PC-9 (cell line): ENCODE measurements at regions not wholly inside any gene's neighbourhood (a gene's known extent, or its start where the extent isn't known, plus 50 kb on each side); places are given as distances from the start of the nearest gene placed in this dataset.

Source experiments
- BruUV-seq: library from RNA; stranded (reverse); fragments of 400-500 nt; replicated peaks from 2 replicates; lab custom pipeline; 2021; lab: Mats Ljungman, UMichigan
- CTCF ChIA-PET: fragments of 300-600 bp; sonication (Branson Sonifier 250); formaldehyde crosslinking; loops from one replicate; lab custom pipeline; 2022; ENCODE audit warnings: antibody characterized with exemption; lab: Charles Lee
- POLR2A ChIA-PET: fragments of 300-600 bp; sonication (Branson Sonifier 250); formaldehyde crosslinking; loops from one replicate; lab custom pipeline; 2022; ENCODE audit warnings: antibody characterized with exemption; ENCODE audit not compliant: unreplicated experiment; lab: Charles Lee
- DNase-seq, 2 experiments: peaks; one replicate each; pipeline versions ENCODE4 v3.0.0 to v3.0.0-alpha.2; 2015 to 2022; ENCODE audit warnings: mixed read lengths in 1 of 2
- H2AFZ ChIP-seq: fragments of 200-600 bp; sonication (generic); 2 replicates; pipeline ENCODE4 v1.8.1; 2017; ENCODE audit warnings: antibody characterized with exemption
- H3F3A ChIP-seq: fragments of 200-600 bp; sonication (generic); 2 replicates; pipeline ENCODE4 v1.8.1; 2017; ENCODE audit warnings: antibody characterized with exemption, mild to moderate bottlenecking, low read depth; ENCODE audit not compliant: insufficient read depth
- H3K27ac ChIP-seq: fragments of 200-600 bp; sonication (generic); 2 replicates; pipeline ENCODE4 v1.6.1; 2016; ENCODE audit warnings: mixed run types
- H3K27me3 ChIP-seq: fragments of 200-600 bp; sonication (generic); 2 replicates; pipeline ENCODE4 v1.6.1; 2016; ENCODE audit warnings: low read depth, mixed run types; ENCODE audit not compliant: insufficient read depth
- H3K36me3 ChIP-seq: fragments of 200-600 bp; sonication (generic); 2 replicates; pipeline ENCODE4 v1.6.1; 2016; ENCODE audit warnings: low read depth, mixed run types
- H3K4me1 ChIP-seq: fragments of 200-600 bp; sonication (generic); replicated peaks from 2 replicates; pipeline ENCODE4 v1.6.1; 2016; ENCODE audit warnings: mixed run types; ENCODE audit not compliant: insufficient read depth
- H3K4me2 ChIP-seq: fragments of 200-600 bp; sonication (generic); 2 replicates; pipeline ENCODE4 v1.6.1; 2017; ENCODE audit warnings: mixed run types
- H3K4me3 ChIP-seq: fragments of 200-600 bp; sonication (generic); 2 replicates; pipeline ENCODE4 v1.6.1; 2016; ENCODE audit warnings: mixed run types
- H3K79me2 ChIP-seq: fragments of 200-600 bp; sonication (generic); 2 replicates; pipeline ENCODE4 v1.6.1; 2017; ENCODE audit warnings: low read depth, mixed run types
- H3K9me2 ChIP-seq: fragments of 200-600 bp; sonication (generic); 2 replicates; pipeline ENCODE4 v1.8.1; 2017; ENCODE audit warnings: mild to moderate bottlenecking; ENCODE audit not compliant: insufficient read depth
- H3K9me3 ChIP-seq: fragments of 200-600 bp; sonication (generic); 2 replicates; pipeline ENCODE4 v1.8.1; 2016; ENCODE audit warnings: low read depth; ENCODE audit not compliant: insufficient read depth
- H4K20me1 ChIP-seq: fragments of 200-600 bp; sonication (generic); 2 replicates; pipeline ENCODE4 v1.8.1; 2017; ENCODE audit not compliant: insufficient read depth
- CTCF ChIP-seq: fragments of 200-600 bp; sonication (generic); conservative IDR thresholded peaks from 2 replicates; pipeline ENCODE4 v1.6.1; 2017; ENCODE audit warnings: mixed run types, antibody characterized with exemption, mild to moderate bottlenecking, moderate library complexity
- EZH2 ChIP-seq: fragments of 200-600 bp; sonication (generic); IDR thresholded peaks from 2 replicates; pipeline ENCODE4 v1.8.0; 2017; ENCODE audit warnings: antibody characterized with exemption, low read depth
- intact Hi-C: fragments of 100-400 bp; cut with micrococcal nuclease; formaldehyde crosslinking; loops from one replicate; pipeline ENCODE4 v1.10.0; 2022; ENCODE audit not compliant: unreplicated experiment

DNA sequence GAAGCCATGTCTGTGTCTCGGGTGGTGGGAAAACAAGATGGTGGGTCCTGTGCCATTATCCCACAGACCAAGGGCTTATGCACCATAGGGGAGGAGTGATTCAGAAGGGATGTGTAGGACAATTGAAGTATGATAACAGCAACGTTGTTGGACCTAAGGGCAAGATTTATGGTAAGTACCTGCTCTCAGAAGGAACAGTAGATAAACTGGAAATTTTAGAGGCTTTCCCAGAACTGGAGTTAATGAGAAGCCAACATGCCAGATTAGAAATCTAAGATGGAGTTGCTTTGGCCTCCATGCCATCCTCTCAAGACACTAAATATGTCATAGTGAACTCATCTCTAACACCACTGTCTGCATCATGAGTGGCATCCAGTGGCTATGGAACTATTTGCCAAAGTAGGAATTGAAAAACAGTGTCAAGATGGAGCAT, 84.7 kb upstream of the MYLIP start:
- no peaks in the 10 kb centered on the region for H3K36me3 ChIP-seq
- H3K4me1 ChIP-seq: no peaks in the 10 kb centered on the region
- H3K79me2 ChIP-seq: no peaks in the 10 kb centered on the region
- no peak for TF ChIP-seq CTCF
- no peak for TF ChIP-seq EZH2
- peaks cover 58% of the 10 kb centered on the region for H3K27me3 ChIP-seq
- intact Hi-C loops: no loop called here
- no peaks in the 10 kb centered on the region for H4K20me1 ChIP-seq
- H3K27ac ChIP-seq: no peak overlapping the region
- H3K9me2 ChIP-seq: no peaks in the 10 kb centered on the region
- no peaks in the 10 kb centered on the region for H3F3A ChIP-seq
- POLR2A ChIA-PET: no interaction called here
- no peak for DNase-seq
- CTCF ChIA-PET: no interaction called here
- no peak overlapping the region for H3K4me3 ChIP-seq
- H3K4me2 ChIP-seq: no peak overlapping the region
- H3K9me3 ChIP-seq: no peaks in the 10 kb centered on the region
- H2AFZ ChIP-seq: no peak overlapping the region
- no TSS peak for BruUV-seq

- POLR2A ChIA-PET: no interaction called here
- TF ChIP-seq EZH2: no peak
- TF ChIP-seq CTCF: no peak
Observed at GRCh38 chr6:16043171-16044135, 85.4 kb upstream of the MYLIP start.

GRCh38 chr6:16042751-16043150, 86.1 kb upstream of the MYLIP start:
- Histone ChIP-seq H3K9me2 (no peaks in the 10 kb centered on the region), H3F3A (no peaks in the 10 kb centered on the region), H3K79me2 (no peaks in the 10 kb centered on the region), H3K4me2 (no peak overlapping the region), H3K27ac (no peak overlapping the region), H2AFZ (no peak overlapping the region), H3K4me3 (no peak overlapping the region), H4K20me1 (no peaks in the 10 kb centered on the region), H3K4me1 (no peaks in the 10 kb centered on the region), H3K9me3 (no peaks in the 10 kb centered on the region), H3K36me3 (no peaks in the 10 kb centered on the region), H3K27me3 (peaks cover 63% of the 10 kb centered on the region)
- TF ChIP-seq CTCF (no peak), EZH2 (no peak)
- no TSS peak for BruUV-seq
- CTCF ChIA-PET: no interaction called here
- POLR2A ChIA-PET: no interaction called here
- intact Hi-C loops: no loop called here
- no peak for DNase-seq

More at GRCh38 chr6:16043171-16044135, 85.4 kb upstream of the MYLIP start:
- Histone ChIP-seq H2AFZ (no peak overlapping the region), H3K79me2 (no peaks in the 10 kb centered on the region), H3K9me2 (no peaks in the 10 kb centered on the region), H3K27me3 (peaks cover 58% of the 10 kb centered on the region), H4K20me1 (no peaks in the 10 kb centered on the region), H3K9me3 (no peaks in the 10 kb centered on the region), H3K36me3 (no peaks in the 10 kb centered on the region), H3K27ac (no peak overlapping the region), H3K4me3 (no peak overlapping the region), H3F3A (no peaks in the 10 kb centered on the region), H3K4me1 (no peaks in the 10 kb centered on the region), H3K4me2 (no peak overlapping the region)
- intact Hi-C loops: no loop called here
- CTCF ChIA-PET: no interaction called here
- DNase-seq: no peak
- BruUV-seq: no TSS peak
